ENCODE measurements at regions not wholly inside any gene's neighbourhood (a gene's known extent, or its start where the extent isn't known, plus 50 kb on each side); places are given as distances from the start of the nearest gene placed in this dataset.

DNA sequence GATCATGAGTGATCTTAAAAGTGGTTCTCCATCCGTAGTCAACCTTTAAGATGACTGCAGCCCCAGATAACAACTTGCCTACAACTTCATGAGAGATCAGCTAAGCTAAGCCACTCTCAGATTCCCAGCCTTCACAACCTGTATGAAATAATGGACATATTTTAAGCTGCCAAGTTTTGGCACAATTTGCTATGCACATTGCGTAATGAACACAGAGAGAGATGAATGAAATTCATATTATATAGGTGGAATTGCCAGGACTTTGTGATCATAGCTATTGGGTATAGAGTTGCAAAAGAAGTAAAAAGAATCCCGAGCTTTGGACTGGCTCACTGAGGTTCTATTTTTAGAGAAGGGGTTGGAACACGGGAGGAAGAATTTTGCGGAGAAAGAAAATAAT lies 59.1 kb upstream of the EGLN3 start:
- TF ChIP-seq, protein P1, sequence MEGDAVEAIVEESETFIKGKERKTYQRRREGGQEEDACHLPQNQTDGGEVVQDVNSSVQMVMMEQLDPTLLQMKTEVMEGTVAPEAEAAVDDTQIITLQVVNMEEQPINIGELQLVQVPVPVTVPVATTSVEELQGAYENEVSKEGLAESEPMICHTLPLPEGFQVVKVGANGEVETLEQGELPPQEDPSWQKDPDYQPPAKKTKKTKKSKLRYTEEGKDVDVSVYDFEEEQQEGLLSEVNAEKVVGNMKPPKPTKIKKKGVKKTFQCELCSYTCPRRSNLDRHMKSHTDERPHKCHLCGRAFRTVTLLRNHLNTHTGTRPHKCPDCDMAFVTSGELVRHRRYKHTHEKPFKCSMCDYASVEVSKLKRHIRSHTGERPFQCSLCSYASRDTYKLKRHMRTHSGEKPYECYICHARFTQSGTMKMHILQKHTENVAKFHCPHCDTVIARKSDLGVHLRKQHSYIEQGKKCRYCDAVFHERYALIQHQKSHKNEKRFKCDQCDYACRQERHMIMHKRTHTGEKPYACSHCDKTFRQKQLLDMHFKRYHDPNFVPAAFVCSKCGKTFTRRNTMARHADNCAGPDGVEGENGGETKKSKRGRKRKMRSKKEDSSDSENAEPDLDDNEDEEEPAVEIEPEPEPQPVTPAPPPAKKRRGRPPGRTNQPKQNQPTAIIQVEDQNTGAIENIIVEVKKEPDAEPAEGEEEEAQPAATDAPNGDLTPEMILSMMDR (IDR thresholded peaks at IDR 0.05; ENCODE audit: low read depth, low read length): no peak
- no peak overlapping the region for H3K4me3 ChIP-seq (ENCODE audit: low read depth, low read length)

DNA sequence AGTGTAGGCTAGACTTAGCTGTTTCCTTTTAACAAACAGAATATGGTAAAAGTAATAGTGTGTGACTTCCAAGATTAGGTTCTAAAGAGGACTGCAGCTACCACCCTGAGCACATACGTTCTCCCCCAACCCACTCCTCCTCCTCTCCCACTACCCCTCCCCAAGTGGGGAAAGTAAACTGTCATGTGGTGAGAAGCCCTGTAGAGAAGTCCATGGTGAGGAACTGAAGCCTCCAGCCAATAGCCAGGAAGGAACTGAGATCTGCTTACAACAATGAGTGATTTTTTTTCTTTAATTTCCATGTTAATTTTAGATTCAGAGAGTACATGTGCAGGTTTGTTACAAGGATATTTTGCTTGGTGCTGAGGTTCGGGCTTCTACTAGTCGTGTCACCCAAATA lies 57.0 kb upstream of the EGLN3 start:
- no peak overlapping the region for H3K4me3 ChIP-seq (ENCODE audit: low read depth, low read length)
- TF ChIP-seq, protein P1 (IDR thresholded peaks at IDR 0.05; ENCODE audit: low read depth, low read length): no peak

DNA sequence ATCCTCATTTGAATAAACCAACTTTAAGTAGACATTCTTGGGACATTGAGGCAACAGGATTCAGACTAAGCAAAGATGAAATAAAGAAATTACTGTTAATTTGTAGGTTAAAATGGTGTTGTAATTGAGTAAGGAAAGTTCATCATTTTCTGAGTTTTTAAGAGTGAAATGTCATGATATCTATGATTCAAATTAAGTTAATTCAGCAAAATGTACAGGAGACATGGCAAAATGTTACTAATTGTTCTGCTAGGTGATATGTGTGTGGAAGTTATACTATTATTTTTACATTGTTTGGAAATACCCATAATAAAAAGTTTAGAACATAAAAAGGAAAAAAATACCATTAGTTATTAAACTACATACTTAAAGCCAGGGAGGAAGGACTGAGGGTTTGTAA lies 55.0 kb upstream of the EGLN3 start:
- no peak overlapping the region for H3K4me3 ChIP-seq (ENCODE audit: low read depth, low read length)
- TF ChIP-seq, protein P1 (IDR thresholded peaks at IDR 0.05; ENCODE audit: low read depth, low read length): no peak

DNA sequence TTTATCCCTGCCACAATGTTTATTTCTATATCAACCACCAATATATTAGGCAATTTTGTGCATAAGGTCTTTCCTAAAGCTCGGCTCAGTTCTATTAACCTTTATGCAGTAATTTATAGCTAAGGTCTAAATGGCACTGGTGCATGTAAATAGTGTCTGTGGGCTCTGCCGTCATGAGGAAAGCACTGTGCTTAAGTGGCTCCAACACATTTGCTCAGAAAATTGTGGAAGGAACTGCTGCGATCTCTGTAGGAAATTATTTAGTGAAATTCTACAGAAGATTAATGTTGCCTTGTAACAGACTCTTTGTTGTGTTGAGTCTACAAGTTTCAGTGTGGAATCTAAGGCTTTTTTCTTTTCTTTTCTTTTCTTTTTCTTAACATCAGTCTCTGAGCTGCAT lies 54.0 kb upstream of the EGLN3 start:
- H3K4me3 ChIP-seq (ENCODE audit: low read depth, low read length): no peak overlapping the region
- TF ChIP-seq, protein P1 (IDR thresholded peaks at IDR 0.05; ENCODE audit: low read depth, low read length): no peak

DNA sequence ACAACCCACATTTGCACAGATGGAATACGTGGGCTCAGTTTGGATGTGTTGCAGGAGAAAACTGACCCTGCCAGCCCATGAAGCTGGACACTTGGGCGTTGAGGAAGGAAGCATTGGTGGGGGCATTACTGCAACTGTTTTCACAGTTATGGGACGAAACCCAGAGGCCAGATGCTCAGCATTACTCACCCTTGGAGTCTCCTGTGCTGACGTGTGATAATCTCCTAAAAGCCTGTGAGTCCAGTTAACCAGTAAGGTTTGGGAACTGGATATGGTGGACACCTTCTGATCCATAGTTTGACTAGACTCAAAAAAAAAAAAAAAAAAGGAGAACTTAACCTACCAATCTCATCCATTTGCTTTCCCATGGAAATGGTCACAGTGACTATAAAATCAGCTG lies 52.8 kb upstream of the EGLN3 start:
- H3K4me3 ChIP-seq (ENCODE audit: low read depth, low read length): no peak overlapping the region
- TF ChIP-seq, protein P1 (IDR thresholded peaks at IDR 0.05; ENCODE audit: low read depth, low read length): no peak

DNA sequence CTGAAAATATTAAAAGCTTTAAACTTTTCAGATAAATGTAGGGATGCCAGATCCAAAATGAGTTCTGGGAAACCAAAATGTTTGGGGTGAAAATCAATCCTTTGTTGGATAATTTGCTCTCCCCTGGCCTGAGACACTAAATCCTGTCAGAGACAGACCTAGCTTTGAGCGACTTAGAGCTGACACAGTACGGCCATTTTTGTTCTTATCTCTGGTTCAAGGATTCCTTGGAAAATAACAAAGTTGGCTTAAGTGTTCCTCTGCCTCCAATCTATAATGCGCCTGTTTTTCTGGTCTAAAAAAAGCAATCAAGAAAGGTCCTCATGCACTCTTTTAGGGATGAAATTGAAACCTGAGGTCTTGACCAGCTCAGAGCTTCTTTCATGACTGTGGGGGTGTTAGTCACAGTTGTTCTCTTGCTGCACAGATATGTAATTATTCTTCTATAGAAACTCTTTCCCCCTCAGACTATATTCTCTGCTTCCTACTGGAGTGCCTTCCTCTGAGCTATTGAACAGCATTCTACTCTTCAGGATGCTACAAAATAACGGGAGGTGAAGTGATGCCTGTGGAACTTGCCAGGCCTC lies 52.3 kb upstream of the EGLN3 start:
- TF ChIP-seq, protein P1 (IDR thresholded peaks at IDR 0.05; ENCODE audit: low read depth, low read length): no peak

More for the DNA sequence above, 52.3 kb upstream of the EGLN3 start:
- no peak overlapping the region for H3K4me3 ChIP-seq (ENCODE audit: low read depth, low read length)
